ENCODE measurements at regions not wholly inside any gene's neighbourhood (a gene's known extent, or its start where the extent isn't known, plus 50 kb on each side); places are given as distances from the start of the nearest gene placed in this dataset.

GRCh38 chr2:221205103-221205673 lies 366.9 kb downstream of the EPHA4 start:
- DNase-seq: peak; percentile 89 to 97

GRCh38 chr2:221210686-221211085 lies 361.4 kb downstream of the EPHA4 start:
- no peak for DNase-seq

- DNase-seq: no peak
These were observed 360.5 kb downstream of the EPHA4 start for GRCh38 chr2:221211653-221212052.

- no peak for DNase-seq
These were observed 360.0 kb downstream of the EPHA4 start for GRCh38 chr2:221212105-221212504.

GRCh38 chr2:221215487-221215886 lies 356.6 kb downstream of the EPHA4 start:
- no peak for DNase-seq

GRCh38 chr2:221216636-221217035 lies 355.5 kb downstream of the EPHA4 start:
- DNase-seq: peak in 1 of 2 experiments; percentile 63

GRCh38 chr2:221225752-221226151 lies 346.4 kb downstream of the EPHA4 start:
- no peak for DNase-seq

GRCh38 chr2:221228214-221228769 lies 343.8 kb downstream of the EPHA4 start:
- no peak for DNase-seq

GRCh38 chr2:221229099-221229498 lies 343.0 kb downstream of the EPHA4 start:
- DNase-seq: no peak

- no peak for DNase-seq
These were observed 340.6 kb downstream of the EPHA4 start for GRCh38 chr2:221231511-221231910.

GRCh38 chr2:221235941-221236340 lies 336.2 kb downstream of the EPHA4 start:
- no peak for DNase-seq

GRCh38 chr2:221241072-221241471 lies 331.0 kb downstream of the EPHA4 start:
- no peak for DNase-seq

- no peak for DNase-seq
These were observed 328.3 kb downstream of the EPHA4 start for GRCh38 chr2:221243771-221244170.

GRCh38 chr2:221245045-221245444 lies 327.1 kb downstream of the EPHA4 start:
- no peak for DNase-seq

- no peak for DNase-seq
These were observed 326.3 kb downstream of the EPHA4 start for GRCh38 chr2:221245772-221246171.

GRCh38 chr2:221254299-221254698 lies 317.8 kb downstream of the EPHA4 start:
- DNase-seq: peak in 1 of 2 experiments; percentile 33

- DNase-seq: no peak
These were observed 316.2 kb downstream of the EPHA4 start for GRCh38 chr2:221255862-221256261.

GRCh38 chr2:221258464-221258863 lies 313.6 kb downstream of the EPHA4 start:
- DNase-seq: no peak

GRCh38 chr2:221262651-221263050 lies 309.5 kb downstream of the EPHA4 start:
- no peak for DNase-seq

- DNase-seq: no peak
These were observed 308.5 kb downstream of the EPHA4 start for GRCh38 chr2:221263573-221263972.

- peak in 1 of 2 experiments; percentile 1 for DNase-seq
These were observed 307.8 kb downstream of the EPHA4 start for GRCh38 chr2:221264318-221264717.

GRCh38 chr2:221267773-221268425 lies 304.2 kb downstream of the EPHA4 start:
- DNase-seq: peak in 1 of 2 experiments; percentile 8

GRCh38 chr2:221268631-221269030 lies 303.5 kb downstream of the EPHA4 start:
- no peak for DNase-seq

GRCh38 chr2:221270806-221271205 lies 301.3 kb downstream of the EPHA4 start:
- DNase-seq: no peak

- no peak for DNase-seq
These were observed 299.4 kb downstream of the EPHA4 start for GRCh38 chr2:221272729-221273128.

Data from NCI-H524 (cell line).